Adrenal gland (tissue), 9 donors: ENCODE measurements at regions not wholly inside any gene's neighbourhood (a gene's known extent, or its start where the extent isn't known, plus 50 kb on each side); places are given as distances from the start of the nearest gene placed in this dataset.

Experiments
- DNase-seq, 7 donors: peaks; one replicate each; pipeline ENCODE4 v3.0.0-alpha.2; 2019 to 2020
- H3K27ac ChIP-seq, 5 donors: fragments of 200-600 bp; sonication (generic) in 4 of 5; 1 replicate in 3 of 5; 2 replicates in 2 of 5; pipeline versions ENCODE4 v1.5.1 to v1.8.0; 2016 to 2020; ENCODE audit warnings: mild to moderate bottlenecking in 1 of 5
- H3K27me3 ChIP-seq: fragments of 200-600 bp; 2 replicates; pipeline ENCODE4 v1.8.0; 2021
- H3K36me3 ChIP-seq, 2 donors: fragments of 200-600 bp; replicated peaks in 1 of 2; 1 replicate in 1 of 2; 2 replicates in 1 of 2; pipeline versions ENCODE4 v1.5.1 to v1.8.0; 2018 to 2022
- H3K4me1 ChIP-seq, 2 donors: fragments of 200-600 bp; replicated peaks in 1 of 2; 1 replicate in 1 of 2; 2 replicates in 1 of 2; pipeline versions ENCODE4 v1.5.1 to v1.8.0; 2018 to 2021
- H3K4me3 ChIP-seq, 4 donors: fragments of 200-600 bp; sonication (generic) in 3 of 4; one replicate each; pipeline ENCODE4 v1.5.1; 2016 to 2018
- H3K9me3 ChIP-seq, 3 donors: fragments of 200-600 bp; sonication (generic) in 1 of 3; replicated peaks in 1 of 3; 1 replicate in 2 of 3; 2 replicates in 1 of 3; pipeline versions ENCODE4 v1.5.1 to v1.8.0; 2016 to 2021
- CTCF ChIP-seq, 6 experiments: fragments of 450-650 bp in 4 of 6; fragments of 200-600 bp in 2 of 6; sonication (generic) in 1 of 6; IDR thresholded peaks; 1 replicate in 5 of 6; 2 replicates in 1 of 6; pipeline versions ENCODE4 v1.5.1 to v1.8.0; 2016 to 2021; ENCODE audit warnings: antibody characterized with exemption in 6 of 6, mild to moderate bottlenecking in 2 of 6, moderate library complexity in 1 of 6
- POLR2A ChIP-seq, 2 donors: fragments of 450-650 bp; IDR thresholded peaks; one replicate each; pipeline ENCODE4 v1.6.1; 2017; ENCODE audit warnings: antibody characterized with exemption in 2 of 2, mild to moderate bottlenecking in 2 of 2, moderate library complexity in 1 of 2
- WGBS, 4 donors: extraction: QIAGEN DNeasy Blood & Tissue Kit in 2 of 4; methylation state at CpG; one replicate each; pipeline versions ENCODE4 v1.1.5 to v1.1.7; 2013 to 2017; 5-methylcytosine and 5-hydroxymethylcytosine counted together
- intact Hi-C, 2 donors: fragments of 100-400 bp; cut with DNase I; formaldehyde crosslinking; loops; one replicate each; pipeline versions ENCODE4 v1.14.1 to v1.15.0; 2022 to 2023
- donor health status: healthy with polysubstance abuse.
- donor health status: Bipolar disorder and iron deficiency.
- donor health status: DM: yes; HTN: yes; CAD: no.
- donor health status: DM: no; HTN: no; CAD: no.
- donor health status: DM: no; HTN: no; CAD: no.

GRCh38 chr7:33825644-33826043 lies 79.7 kb upstream of the BMPER start:
- intact Hi-C loops, result no loop called here

GRCh38 chr7:33829536-33829935 lies 75.8 kb upstream of the BMPER start:
- H3K4me3 ChIP-seq, result no peak overlapping the region
- TF ChIP-seq CTCF (IDR thresholded peaks at IDR 0.05), result no peak
- TF ChIP-seq POLR2A (IDR thresholded peaks at IDR 0.05), result no peak
- no peaks in the 10 kb centered on the region for H3K4me1 ChIP-seq
- no peaks in the 10 kb centered on the region for H3K9me3 ChIP-seq
- no peak for DNase-seq
- no peaks in the 10 kb centered on the region for H3K27me3 ChIP-seq
- H3K27ac ChIP-seq, result no peak overlapping the region
- WGBS, 4 donors, result 85 to 92% (median 90%) methylated on average over 4 of the region's 4 CpGs
- no peaks in the 10 kb centered on the region for H3K36me3 ChIP-seq
- intact Hi-C loops, result no loop called here

More at GRCh38 chr7:33825644-33826043, 79.7 kb upstream of the BMPER start:
- Histone ChIP-seq H3K27me3 (no peaks in the 10 kb centered on the region), H3K36me3 (no peaks in the 10 kb centered on the region), H3K4me1 (no peaks in the 10 kb centered on the region), H3K4me3 (no peak overlapping the region), H3K27ac (no peak overlapping the region), H3K9me3 (no peaks in the 10 kb centered on the region)
- 76 to 93% (median 82%) methylated on average over 1 of the region's 1 CpG for WGBS, 4 donors
- no peak for TF ChIP-seq CTCF (IDR thresholded peaks at IDR 0.05)
- no peak for TF ChIP-seq POLR2A (IDR thresholded peaks at IDR 0.05)
- DNase-seq, result no peak

DNA sequence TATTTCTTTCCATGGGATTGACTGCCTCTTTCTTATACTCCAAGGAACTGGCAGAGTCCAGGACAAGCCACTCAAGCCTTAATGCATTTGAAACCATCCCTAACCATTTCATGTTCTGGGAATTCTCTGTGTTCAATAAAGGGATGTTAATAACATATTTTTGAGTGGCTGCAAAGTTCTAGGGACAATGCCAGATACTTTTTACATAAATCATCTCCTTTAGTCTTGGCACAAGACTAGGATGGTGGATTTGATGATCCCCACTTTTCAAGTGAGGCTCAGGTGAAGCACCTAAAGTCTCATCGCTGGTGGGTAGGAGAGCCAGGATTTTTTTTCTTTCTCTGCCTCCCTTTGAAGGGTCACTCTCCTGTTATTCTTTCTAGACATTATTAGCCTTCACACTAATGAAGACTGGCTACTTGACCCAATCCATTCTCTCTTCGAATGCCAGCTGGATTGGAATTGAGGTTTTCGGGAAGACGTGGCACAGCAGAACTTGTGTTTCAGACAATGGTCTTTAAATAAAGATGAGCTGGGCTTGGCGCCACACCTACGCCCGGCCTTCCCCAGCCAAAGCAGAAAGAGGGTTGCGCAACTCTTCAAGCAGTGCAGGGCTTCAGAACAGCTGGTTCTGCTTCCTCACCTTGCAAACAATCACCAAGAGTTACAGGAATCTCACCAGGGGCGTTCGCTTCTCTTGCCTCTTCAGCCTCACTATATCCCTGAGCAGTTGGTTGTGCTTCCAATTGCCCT lies 73.8 kb upstream of the BMPER start:
- DNase-seq, result peak in 2 of 7 donors; percentile 9 to 14
- Histone ChIP-seq H3K27ac (no peak overlapping the region), H3K36me3 (no peaks in the 10 kb centered on the region), H3K4me1 (no peaks in the 10 kb centered on the region), H3K27me3 (no peaks in the 10 kb centered on the region), H3K4me3 (no peak overlapping the region), H3K9me3 (no peaks in the 10 kb centered on the region)
- TF ChIP-seq POLR2A (IDR thresholded peaks at IDR 0.05), result no peak
- no peak for TF ChIP-seq CTCF (IDR thresholded peaks at IDR 0.05)
- intact Hi-C loops, result no loop called here
- 86 to 97% (median 87%) methylated on average over 10 of the region's 10 CpGs for WGBS, 4 donors

DNA sequence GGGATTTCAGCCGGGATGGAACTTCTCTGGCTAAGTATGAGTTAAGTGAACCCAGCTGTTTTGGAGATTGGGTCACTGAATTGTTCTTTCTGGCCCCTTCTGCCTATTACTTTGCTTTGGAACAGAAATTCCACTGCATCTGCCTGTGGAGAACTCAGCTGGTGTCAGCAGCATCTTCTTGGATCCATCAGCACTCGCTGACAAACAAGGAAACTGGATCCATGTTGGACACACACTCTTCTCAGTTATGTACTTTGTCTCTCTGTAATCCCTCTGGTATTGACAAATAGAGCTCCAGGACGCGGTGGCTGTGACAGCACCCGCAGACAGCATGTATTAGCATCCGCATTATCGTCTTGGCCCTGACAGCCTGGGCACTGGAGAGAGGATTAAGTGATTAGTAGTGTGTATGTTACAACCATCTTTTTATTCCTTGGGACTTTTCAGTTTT lies 73.0 kb upstream of the BMPER start:
- intact Hi-C loops, result no loop called here
- Histone ChIP-seq H3K4me1 (no peaks in the 10 kb centered on the region), H3K9me3 (no peaks in the 10 kb centered on the region), H3K27me3 (peaks cover 2% of the 10 kb centered on the region), H3K36me3 (no peaks in the 10 kb centered on the region), H3K4me3 (no peak overlapping the region), H3K27ac (no peak overlapping the region)
- no peak for DNase-seq
- TF ChIP-seq CTCF (IDR thresholded peaks at IDR 0.05), result no peak
- TF ChIP-seq POLR2A (IDR thresholded peaks at IDR 0.05), result no peak
- WGBS, 4 donors, result 90 to 96% (median 93%) methylated on average over 7 of the region's 7 CpGs
